WTC11 (cell line): ENCODE measurements at regions not wholly inside any gene's neighbourhood (a gene's known extent, or its start where the extent isn't known, plus 50 kb on each side); places are given as distances from the start of the nearest gene placed in this dataset.
"Not testable (repeated sequence)": the region's sequence is repeated elsewhere in the genome, so short reads cannot be mapped to it uniquely, and the experiment has no call there.

Experiments
- ATAC-seq: fragments of 200-7000 bp; cut with Tn5 transposase; 2 replicates; pipeline ENCODE4 v1.10.0; 2021; ENCODE audit warnings: mild to moderate bottlenecking, moderate library complexity
- CTCF ChIA-PET: fragments of 300-600 bp; sonication (Branson Sonifier 250); formaldehyde crosslinking; loops from one replicate; lab custom pipeline; 2021; ENCODE audit warnings: antibody characterized with exemption; lab: Charles Lee
- POLR2A ChIA-PET: fragments of 350-600 bp; sonication (Branson Sonifier 250); formaldehyde crosslinking; loops from one replicate; lab custom pipeline; 2021; ENCODE audit warnings: antibody characterized with exemption; lab: Charles Lee
- DNase-seq: peaks from one replicate; pipeline ENCODE4 v3.0.0; 2021; ENCODE audit warnings: low spot score
- H3K27ac Mint-ChIP-seq: 2 replicates; pipeline ENCODE4 v1.8.0; 2021; ENCODE audit warnings: mixed read lengths
- H3K27me3 Mint-ChIP-seq: 2 replicates; pipeline ENCODE4 v1.8.0; 2021; ENCODE audit warnings: low read depth, mild to moderate bottlenecking, moderate library complexity, mixed read lengths
- H3K36me3 Mint-ChIP-seq: 2 replicates; pipeline ENCODE4 v1.8.0; 2021; ENCODE audit warnings: mixed read lengths
- H3K4me1 Mint-ChIP-seq: 2 replicates; pipeline ENCODE4 v1.8.0; 2022; ENCODE audit warnings: mixed read lengths
- H3K4me3 Mint-ChIP-seq: 2 replicates; pipeline ENCODE4 v1.8.0; 2021; ENCODE audit warnings: mild to moderate bottlenecking, moderate library complexity, mixed read lengths
- H3K9me3 Mint-ChIP-seq: 2 replicates; pipeline ENCODE4 v1.8.0; 2021; ENCODE audit warnings: mixed read lengths
- ATF2 ChIP-seq: sonication (generic); formaldehyde crosslinking; IDR thresholded peaks from 2 replicates; pipeline ENCODE4 v1.8.1; 2022; ENCODE audit warnings: low read depth, missing genetic modification reagents, borderline replicate concordance
- ATF6 ChIP-seq: sonication (generic); formaldehyde crosslinking; IDR thresholded peaks from 2 replicates; pipeline ENCODE4 v1.8.1; 2023; ENCODE audit warnings: mild to moderate bottlenecking, missing genetic modification reagents
- ELF4 ChIP-seq: sonication (generic); formaldehyde crosslinking; IDR thresholded peaks from 2 replicates; pipeline ENCODE4 v1.8.1; 2022; ENCODE audit warnings: low read depth, mild to moderate bottlenecking, moderate library complexity, missing genetic modification reagents
- EMX1 ChIP-seq: fragments of 250-450 bp; sonication (Bioruptor Pico); IDR thresholded peaks from 2 replicates; pipeline ENCODE4 v1.8.0; 2021; ENCODE audit warnings: mild to moderate bottlenecking
- ESRRA ChIP-seq: sonication (generic); formaldehyde crosslinking; IDR thresholded peaks from 2 replicates; pipeline ENCODE4 v1.8.1; 2022; ENCODE audit warnings: mild to moderate bottlenecking, missing genetic modification reagents, borderline replicate concordance
- ETV6 ChIP-seq: sonication (generic); formaldehyde crosslinking; IDR thresholded peaks from 2 replicates; pipeline ENCODE4 v1.8.1; 2022; ENCODE audit warnings: mild to moderate bottlenecking, missing genetic modification reagents
- FOXP4 ChIP-seq: sonication (generic); formaldehyde crosslinking; IDR thresholded peaks from 2 replicates; pipeline ENCODE4 v1.8.0; 2022; ENCODE audit warnings: mild to moderate bottlenecking, missing genetic modification reagents
- GTF2I ChIP-seq: fragments of 250-450 bp; sonication (Bioruptor Pico); conservative IDR thresholded peaks from 2 replicates; pipeline ENCODE4 v1.4.0; 2021; ENCODE audit warnings: mild to moderate bottlenecking
- HMGXB4 ChIP-seq: sonication (generic); formaldehyde crosslinking; IDR thresholded peaks from 2 replicates; pipeline ENCODE4 v1.8.1; 2023; ENCODE audit warnings: mild to moderate bottlenecking, moderate library complexity, missing genetic modification reagents
- IRF2 ChIP-seq: sonication (generic); formaldehyde crosslinking; IDR thresholded peaks from 2 replicates; pipeline ENCODE4 v1.8.0; 2022; ENCODE audit warnings: low read depth, missing genetic modification reagents, borderline replicate concordance
- JUN ChIP-seq: sonication (generic); formaldehyde crosslinking; IDR thresholded peaks from 2 replicates; pipeline ENCODE4 v1.8.0; 2023; ENCODE audit warnings: mild to moderate bottlenecking, missing genetic modification reagents
- KAT7 ChIP-seq: sonication (generic); formaldehyde crosslinking; IDR thresholded peaks from 2 replicates; pipeline ENCODE4 v1.8.1; 2023; ENCODE audit warnings: missing genetic modification reagents, mild to moderate bottlenecking, borderline replicate concordance
- MYBL2 ChIP-seq: sonication (generic); formaldehyde crosslinking; IDR thresholded peaks from 2 replicates; pipeline ENCODE4 v1.8.1; 2023; ENCODE audit warnings: mild to moderate bottlenecking, moderate library complexity, missing genetic modification reagents
- NFATC4 ChIP-seq: fragments of 250-450 bp; sonication (Bioruptor Pico); IDR thresholded peaks from 2 replicates; pipeline ENCODE4 v1.9.0; 2021; ENCODE audit warnings: mild to moderate bottlenecking
- SMAD3 ChIP-seq: sonication (generic); formaldehyde crosslinking; IDR thresholded peaks from 2 replicates; pipeline ENCODE4 v1.8.0; 2022; ENCODE audit warnings: missing genetic modification reagents, mild to moderate bottlenecking, borderline replicate concordance
- SP1 ChIP-seq: sonication (generic); formaldehyde crosslinking; conservative IDR thresholded peaks from 2 replicates; pipeline ENCODE4 v1.8.1; 2022; ENCODE audit warnings: missing genetic modification reagents
- TEAD4 ChIP-seq: sonication (generic); formaldehyde crosslinking; IDR thresholded peaks from 2 replicates; pipeline ENCODE4 v1.8.0; 2022; ENCODE audit warnings: mild to moderate bottlenecking, missing genetic modification reagents
- ZBTB43 ChIP-seq: sonication (generic); formaldehyde crosslinking; IDR thresholded peaks from 2 replicates; pipeline ENCODE4 v1.8.1; 2023; ENCODE audit warnings: mild to moderate bottlenecking, missing genetic modification reagents
- ZNF138 ChIP-seq: sonication (generic); formaldehyde crosslinking; conservative IDR thresholded peaks from 2 replicates; pipeline ENCODE4 v1.8.1; 2022; ENCODE audit warnings: mild to moderate bottlenecking, moderate library complexity, missing genetic modification reagents
- ZNF263 ChIP-seq: sonication (generic); formaldehyde crosslinking; IDR thresholded peaks from 2 replicates; pipeline ENCODE4 v1.8.1; 2022; ENCODE audit warnings: low read depth, mild to moderate bottlenecking, moderate library complexity, missing genetic modification reagents
- ZNF423 ChIP-seq: fragments of 250-450 bp; sonication (Bioruptor Pico); IDR thresholded peaks from 2 replicates; pipeline ENCODE4 v2.1.2; 2022; ENCODE audit warnings: mild to moderate bottlenecking, moderate library complexity

- ATAC-seq, DNase-seq, POLR2A ChIA-PET, H3K4me1 Mint-ChIP-seq, H3K27me3 Mint-ChIP-seq, CTCF ChIA-PET, H3K36me3 Mint-ChIP-seq, H3K27ac Mint-ChIP-seq, H3K4me3 Mint-ChIP-seq: not testable (repeated sequence)
- peaks cover 15% of the 10 kb centered on the region for H3K9me3 Mint-ChIP-seq
These were observed 91.2 kb downstream of the ADAMTS15 start for GRCh38 chr11:130539680-130540079.

- Mint-ChIP-seq H3K4me1 (no peaks in the 10 kb centered on the region), H3K27ac (no peak overlapping the region)
These were observed 95.8 kb downstream of the ADAMTS15 start for GRCh38 chr11:130544266-130544665.

GRCh38 chr11:130545449-130546072, 97.1 kb downstream of the ADAMTS15 start:
- H3K4me3 Mint-ChIP-seq: no peak overlapping the region
- H3K4me1 Mint-ChIP-seq: no peaks in the 10 kb centered on the region
- no peaks in the 10 kb centered on the region; the same call in 1 of the 2 replicates for H3K36me3 Mint-ChIP-seq
- CTCF ChIA-PET: interaction anchor here (1.2 to 1.7 kb wide), 2 partner anchors 14 to 96 kb away, joined by 3 to 4 read pairs; no protein-coding TSS in a partner anchor
- DNase-seq: no peak
- TF ChIP-seq TEAD4 (CRISPR knock-in tag): no peak
- TF ChIP-seq ATF6 (CRISPR knock-in tag): no peak
- TF ChIP-seq GTF2I (CRISPR knock-in tag): no peak
- no peak for TF ChIP-seq KAT7 (CRISPR knock-in tag)
- TF ChIP-seq ETV6 (CRISPR knock-in tag): no peak
- TF ChIP-seq JUN (CRISPR knock-in tag): no peak
- no peak for TF ChIP-seq ELF4
- TF ChIP-seq NFATC4: no peak
- TF ChIP-seq, all 79 proteins: peak for 0
- Mint-ChIP-seq H3K9me3 (peaks cover 15% of the 10 kb centered on the region), H3K27ac (no peak overlapping the region), H3K27me3 (peaks cover 2% of the 10 kb centered on the region)
- POLR2A ChIA-PET: no interaction called here
- no peak for ATAC-seq

More at GRCh38 chr11:130544266-130544665, 95.8 kb downstream of the ADAMTS15 start:
- ATAC-seq (no peak), DNase-seq (no peak)
- Mint-ChIP-seq H3K9me3 (peaks cover 15% of the 10 kb centered on the region), H3K36me3 (no peaks in the 10 kb centered on the region; the same call in 1 of the 2 replicates)
- TF ChIP-seq HMGXB4 (CRISPR knock-in tag) (no peak), SP1 (CRISPR knock-in tag) (no peak), IRF2 (CRISPR knock-in tag) (no peak), EMX1 (CRISPR knock-in tag) (no peak)
- TF ChIP-seq, all 79 proteins: peak for 0
- peaks cover 2% of the 10 kb centered on the region for H3K27me3 Mint-ChIP-seq
- no peak overlapping the region for H3K4me3 Mint-ChIP-seq
- ChIA-PET CTCF (interaction anchor here (0.8 to 1.0 kb wide), 2 partner anchors 318 to 372 kb away, joined by 3 read pairs; no protein-coding TSS in a partner anchor), POLR2A (no interaction called here)

GRCh38 chr11:130546438-130546837, 98.0 kb downstream of the ADAMTS15 start:
- Mint-ChIP-seq H3K27ac (no peak overlapping the region), H3K9me3 (peaks cover 14% of the 10 kb centered on the region), H3K36me3 (no peaks in the 10 kb centered on the region; the same call in 1 of the 2 replicates), H3K4me3 (no peak overlapping the region), H3K4me1 (no peaks in the 10 kb centered on the region), H3K27me3 (peaks cover 2% of the 10 kb centered on the region)
- ATAC-seq (no peak), DNase-seq (no peak)
- CTCF ChIA-PET: interaction anchor here (1.7 kb wide), 1 partner anchor 15 kb away, joined by 4 read pairs; no protein-coding TSS in a partner anchor
- POLR2A ChIA-PET: no interaction called here
- TF ChIP-seq ZNF263 (CRISPR knock-in tag) (no peak), ZBTB43 (CRISPR knock-in tag) (no peak), SMAD3 (no peak), ZNF138 (CRISPR knock-in tag) (no peak), ATF2 (CRISPR knock-in tag) (no peak), GTF2I (CRISPR knock-in tag) (no peak), ZNF423 (CRISPR knock-in tag) (no peak), ESRRA (CRISPR knock-in tag) (no peak), FOXP4 (CRISPR knock-in tag) (no peak), MYBL2 (CRISPR knock-in tag) (no peak)
